Neural crest cell (in vitro differentiated cells): ENCODE measurements at regions not wholly inside any gene's neighbourhood (a gene's known extent, or its start where the extent isn't known, plus 50 kb on each side); places are given as distances from the start of the nearest gene placed in this dataset.

Source experiments
- DNase-seq: peaks from one replicate; pipeline ENCODE4 v3.0.0; 2021; ENCODE audit warnings: low read depth, mixed read lengths, low spot score
- H3K27ac Mint-ChIP-seq: one replicate; pipeline ENCODE4 v1.8.0; 2021; ENCODE audit warnings: mild to moderate bottlenecking, mixed read lengths; ENCODE audit not compliant: unreplicated experiment
- H3K27me3 Mint-ChIP-seq: 2 replicates; pipeline ENCODE4 v1.8.0; 2021; ENCODE audit warnings: low read depth, mild to moderate bottlenecking, mixed read lengths
- H3K36me3 Mint-ChIP-seq: 2 replicates; pipeline ENCODE4 v1.8.0; 2021; ENCODE audit warnings: low read depth, mild to moderate bottlenecking, mixed read lengths
- H3K4me1 Mint-ChIP-seq: 2 replicates; pipeline ENCODE4 v1.8.0; 2021; ENCODE audit warnings: mixed read lengths
- H3K4me3 Mint-ChIP-seq: one replicate; pipeline ENCODE4 v1.8.0; 2021; ENCODE audit warnings: mild to moderate bottlenecking, mixed read lengths
- H3K9me3 Mint-ChIP-seq: 2 replicates; pipeline ENCODE4 v1.8.0; 2021; ENCODE audit warnings: mixed read lengths
- CTCF ChIP-seq: fragments of 200-600 bp; sonication (generic); conservative IDR thresholded peaks from 2 replicates; pipeline ENCODE4 v1.5.0; 2021; ENCODE audit warnings: antibody characterized with exemption, mild to moderate bottlenecking

GRCh38 chrX:141396536-141396935 is 154.2 kb upstream of the SPANXC start:
- Mint-ChIP-seq H3K9me3 (peaks cover 3% of the 10 kb centered on the region), H3K27me3 (no peaks in the 10 kb centered on the region), H3K4me3 (no peak overlapping the region), H3K27ac (no peak overlapping the region), H3K4me1 (no peaks in the 10 kb centered on the region), H3K36me3 (no peaks in the 10 kb centered on the region)
- DNase-seq: no peak
- TF ChIP-seq CTCF: no peak

- H3K4me1 Mint-ChIP-seq: no peaks in the 10 kb centered on the region
- H3K36me3 Mint-ChIP-seq: no peaks in the 10 kb centered on the region
These were observed 132.9 kb upstream of the SPANXC start for GRCh38 chrX:141375011-141375760.

GRCh38 chrX:141341743-141342142 is 99.4 kb upstream of the SPANXC start:
- Mint-ChIP-seq H3K4me3 (no peak overlapping the region), H3K9me3 (peaks cover 5% of the 10 kb centered on the region), H3K36me3 (no peaks in the 10 kb centered on the region), H3K4me1 (no peaks in the 10 kb centered on the region), H3K27me3 (no peaks in the 10 kb centered on the region), H3K27ac (no peak overlapping the region)
- no peak for TF ChIP-seq CTCF
- DNase-seq: no peak

More at GRCh38 chrX:141375011-141375760, 132.9 kb upstream of the SPANXC start:
- Mint-ChIP-seq H3K27ac (no peak overlapping the region), H3K4me3 (no peak overlapping the region), H3K9me3 (peaks cover 15% of the 10 kb centered on the region), H3K27me3 (no peaks in the 10 kb centered on the region)
- no peak for TF ChIP-seq CTCF
- DNase-seq: no peak

DNA sequence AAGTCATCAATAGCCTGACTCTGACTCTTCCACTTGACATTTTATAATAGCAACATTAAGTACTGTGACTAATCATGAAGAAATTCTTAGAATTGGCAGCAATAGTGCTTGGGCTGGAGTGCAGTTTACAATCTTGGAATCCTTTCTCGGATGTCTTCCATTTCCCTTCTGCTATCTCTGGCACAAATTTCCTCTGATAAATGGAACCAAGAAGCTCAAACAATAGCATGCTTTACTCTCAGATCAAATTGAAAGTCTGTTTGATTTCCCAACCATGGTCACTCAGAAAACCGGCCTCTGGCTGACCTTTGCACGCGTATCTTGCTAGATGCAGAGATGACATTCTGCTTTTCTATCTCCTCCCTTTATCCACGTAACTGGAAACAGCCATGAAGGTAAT is 99.0 kb upstream of the SPANXC start:
- no peaks in the 10 kb centered on the region for H3K27me3 Mint-ChIP-seq
- DNase-seq: no peak
- H3K4me1 Mint-ChIP-seq: no peaks in the 10 kb centered on the region
- H3K9me3 Mint-ChIP-seq: peaks cover 6% of the 10 kb centered on the region
- H3K27ac Mint-ChIP-seq: no peak overlapping the region
- no peaks in the 10 kb centered on the region for H3K36me3 Mint-ChIP-seq
- TF ChIP-seq CTCF: no peak
- H3K4me3 Mint-ChIP-seq: no peak overlapping the region

DNA sequence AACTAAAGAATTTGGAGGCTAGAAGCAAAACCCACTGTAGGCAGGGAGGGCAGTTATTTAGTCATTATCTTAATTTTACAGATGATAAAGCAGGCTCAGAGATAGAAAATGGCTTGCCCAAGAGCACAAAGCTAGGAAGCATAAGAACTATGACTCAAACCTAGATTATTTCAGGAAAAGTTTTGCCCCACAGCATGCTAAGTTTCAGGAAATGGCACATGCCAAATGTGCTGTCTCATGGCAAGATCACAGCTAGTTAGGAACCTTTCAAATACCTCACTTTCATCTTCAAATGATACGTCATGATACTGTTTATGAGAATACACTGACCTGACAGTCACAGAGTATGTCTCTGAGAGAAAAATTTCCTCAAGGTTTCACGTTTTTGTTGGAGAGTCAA is 78.5 kb upstream of the SPANXC start:
- H3K9me3 Mint-ChIP-seq: peaks cover 7% of the 10 kb centered on the region
- no peaks in the 10 kb centered on the region for H3K27me3 Mint-ChIP-seq
- no peak overlapping the region for H3K27ac Mint-ChIP-seq
- TF ChIP-seq CTCF: no peak
- H3K36me3 Mint-ChIP-seq: no peaks in the 10 kb centered on the region
- no peak for DNase-seq
- no peaks in the 10 kb centered on the region for H3K4me1 Mint-ChIP-seq
- no peak overlapping the region for H3K4me3 Mint-ChIP-seq
